GDM1 (cell line): ENCODE measurements at regions not wholly inside any gene's neighbourhood (a gene's known extent, or its start where the extent isn't known, plus 50 kb on each side); places are given as distances from the start of the nearest gene placed in this dataset.

Experiments
- DNase-seq: peaks from one replicate; lab custom pipeline; 2025; lab: John Stamatoyannopoulos, UW

GRCh38 chr10:78320506-78320905, 286.8 kb downstream of the RPS24 start:
- DNase-seq, result no peak

- DNase-seq, result no peak
These were observed 287.3 kb downstream of the RPS24 start for GRCh38 chr10:78321000-78321399.

GRCh38 chr10:78321500-78321899, 287.8 kb downstream of the RPS24 start:
- DNase-seq, result no peak

- DNase-seq, result no peak
These were observed 292.7 kb downstream of the RPS24 start for GRCh38 chr10:78326372-78326771.

GRCh38 chr10:78327778-78328591, 294.3 kb downstream of the RPS24 start:
- no peak for DNase-seq

GRCh38 chr10:78328592-78329404, 295.1 kb downstream of the RPS24 start:
- no peak for DNase-seq

GRCh38 chr10:78330884-78331283, 297.2 kb downstream of the RPS24 start:
- no peak for DNase-seq

- no peak for DNase-seq
These were observed 297.8 kb downstream of the RPS24 start for GRCh38 chr10:78331391-78331922.

GRCh38 chr10:78332012-78332411, 298.3 kb downstream of the RPS24 start:
- DNase-seq, result no peak

- DNase-seq, result no peak
These were observed 299.0 kb downstream of the RPS24 start for GRCh38 chr10:78332657-78333056.

- DNase-seq, result no peak
These were observed 299.9 kb downstream of the RPS24 start for GRCh38 chr10:78333362-78334143.

- DNase-seq, result no peak
These were observed 301.7 kb downstream of the RPS24 start for GRCh38 chr10:78335371-78335690.

GRCh38 chr10:78335691-78336401, 302.2 kb downstream of the RPS24 start:
- DNase-seq, result no peak

GRCh38 chr10:78336402-78336791, 302.7 kb downstream of the RPS24 start:
- no peak for DNase-seq

GRCh38 chr10:78337016-78337415, 303.4 kb downstream of the RPS24 start:
- DNase-seq, result no peak

- no peak for DNase-seq
These were observed 304.2 kb downstream of the RPS24 start for GRCh38 chr10:78337646-78338391.

GRCh38 chr10:78338717-78339116, 305.1 kb downstream of the RPS24 start:
- no peak for DNase-seq

GRCh38 chr10:78339251-78339650, 305.6 kb downstream of the RPS24 start:
- DNase-seq, result no peak

GRCh38 chr10:78341953-78342614, 308.4 kb downstream of the RPS24 start:
- no peak for DNase-seq
